ENCODE measurements at regions not wholly inside any gene's neighbourhood (a gene's known extent, or its start where the extent isn't known, plus 50 kb on each side); places are given as distances from the start of the nearest gene placed in this dataset.
A peak's percentile ranks its signal among the peaks of the same experiment; 100 is the strongest.

DNA sequence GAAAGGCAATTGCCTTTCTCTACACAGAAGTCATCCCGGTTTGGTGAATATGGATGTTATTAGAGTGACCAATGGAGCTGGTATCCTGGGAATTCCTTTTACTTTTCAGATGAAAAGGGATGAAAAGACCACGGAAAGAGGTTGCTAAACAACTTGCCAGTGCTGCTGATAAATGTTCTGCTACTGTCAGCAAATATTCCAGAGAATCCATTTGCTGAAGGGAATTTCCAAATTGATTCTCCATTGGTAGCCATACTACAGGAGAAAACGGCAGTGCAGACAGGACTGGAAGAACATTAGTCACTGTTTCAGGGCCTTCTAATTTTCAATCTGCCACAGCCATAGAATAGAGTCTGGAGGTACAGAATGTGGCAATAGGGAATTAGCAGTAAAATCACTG, 451.5 kb downstream of the PCDH11X start:
- no peaks in the 10 kb centered on the region for H3K36me3 ChIP-seq (ENCODE audit: control insufficient read depth in 2 of 3, insufficient read depth in 3 of 3, low read length in 3 of 3)
- intact Hi-C loops (cut with DNase I), result no loop called here
- FAIRE-seq (no peak), DNase-seq (no peak)
- no peaks in the 10 kb centered on the region for H3K9me3 ChIP-seq (ENCODE audit: control insufficient read depth in 2 of 3, insufficient read depth in 1 of 3, low read length in 3 of 3)
- H3K4me3 ChIP-seq (ENCODE audit: low read length in 3 of 3), result no peak overlapping the region
- H3K27ac ChIP-seq (ENCODE audit: low read depth in 2 of 2, low read length in 2 of 2), result no peak overlapping the region
- H3K9ac ChIP-seq (ENCODE audit: low read length in 3 of 3), result no peak overlapping the region
- TF ChIP-seq, protein P1, sequence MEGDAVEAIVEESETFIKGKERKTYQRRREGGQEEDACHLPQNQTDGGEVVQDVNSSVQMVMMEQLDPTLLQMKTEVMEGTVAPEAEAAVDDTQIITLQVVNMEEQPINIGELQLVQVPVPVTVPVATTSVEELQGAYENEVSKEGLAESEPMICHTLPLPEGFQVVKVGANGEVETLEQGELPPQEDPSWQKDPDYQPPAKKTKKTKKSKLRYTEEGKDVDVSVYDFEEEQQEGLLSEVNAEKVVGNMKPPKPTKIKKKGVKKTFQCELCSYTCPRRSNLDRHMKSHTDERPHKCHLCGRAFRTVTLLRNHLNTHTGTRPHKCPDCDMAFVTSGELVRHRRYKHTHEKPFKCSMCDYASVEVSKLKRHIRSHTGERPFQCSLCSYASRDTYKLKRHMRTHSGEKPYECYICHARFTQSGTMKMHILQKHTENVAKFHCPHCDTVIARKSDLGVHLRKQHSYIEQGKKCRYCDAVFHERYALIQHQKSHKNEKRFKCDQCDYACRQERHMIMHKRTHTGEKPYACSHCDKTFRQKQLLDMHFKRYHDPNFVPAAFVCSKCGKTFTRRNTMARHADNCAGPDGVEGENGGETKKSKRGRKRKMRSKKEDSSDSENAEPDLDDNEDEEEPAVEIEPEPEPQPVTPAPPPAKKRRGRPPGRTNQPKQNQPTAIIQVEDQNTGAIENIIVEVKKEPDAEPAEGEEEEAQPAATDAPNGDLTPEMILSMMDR (IDR thresholded peaks at IDR 0.05; ENCODE audit: borderline replicate concordance, extremely low read depth, insufficient read depth), result no peak
- H3K4me1 ChIP-seq (ENCODE audit: control insufficient read depth in 2 of 3, insufficient read depth in 2 of 3, low read depth in 1 of 3, low read length in 3 of 3), result no peaks in the 10 kb centered on the region
- no peaks in the 10 kb centered on the region for H3K27me3 ChIP-seq (ENCODE audit: control insufficient read depth, insufficient read depth, low read length)

- H3K27me3 ChIP-seq (ENCODE audit: control insufficient read depth, insufficient read depth, low read length), result no peaks in the 10 kb centered on the region
- intact Hi-C loops (cut with DNase I), result no loop called here
- FAIRE-seq (no peak), DNase-seq (no peak)
- no peaks in the 10 kb centered on the region for H3K9me3 ChIP-seq (ENCODE audit: control insufficient read depth in 2 of 3, insufficient read depth in 1 of 3, low read length in 3 of 3)
- H3K4me3 ChIP-seq (ENCODE audit: low read length in 3 of 3), result no peak overlapping the region
- TF ChIP-seq, protein P1 (IDR thresholded peaks at IDR 0.05; ENCODE audit: borderline replicate concordance, extremely low read depth, insufficient read depth), result no peak
- H3K27ac ChIP-seq (ENCODE audit: low read depth in 2 of 2, low read length in 2 of 2), result no peak overlapping the region
- H3K36me3 ChIP-seq (ENCODE audit: control insufficient read depth in 2 of 3, insufficient read depth in 3 of 3, low read length in 3 of 3), result no peaks in the 10 kb centered on the region
- no peaks in the 10 kb centered on the region for H3K4me1 ChIP-seq (ENCODE audit: control insufficient read depth in 2 of 3, insufficient read depth in 2 of 3, low read depth in 1 of 3, low read length in 3 of 3)
- no peak overlapping the region for H3K9ac ChIP-seq (ENCODE audit: low read length in 3 of 3)
Measured at GRCh38 chrX:92231391-92231790, 452.2 kb downstream of the PCDH11X start.

GRCh38 chrX:92232182-92232581, 453.0 kb downstream of the PCDH11X start:
- DNase-seq (peak in 2 of 5 donors; percentile 0 to 1), FAIRE-seq (no peak)
- H3K4me1 ChIP-seq (ENCODE audit: control insufficient read depth in 2 of 3, insufficient read depth in 2 of 3, low read depth in 1 of 3, low read length in 3 of 3), result no peaks in the 10 kb centered on the region
- TF ChIP-seq, protein P1 (IDR thresholded peaks at IDR 0.05; ENCODE audit: borderline replicate concordance, extremely low read depth, insufficient read depth), result no peak
- H3K36me3 ChIP-seq (ENCODE audit: control insufficient read depth in 2 of 3, insufficient read depth in 3 of 3, low read length in 3 of 3), result no peaks in the 10 kb centered on the region
- H3K27me3 ChIP-seq (ENCODE audit: control insufficient read depth, insufficient read depth, low read length), result no peaks in the 10 kb centered on the region
- H3K9me3 ChIP-seq (ENCODE audit: control insufficient read depth in 2 of 3, insufficient read depth in 1 of 3, low read length in 3 of 3), result no peaks in the 10 kb centered on the region
- no peak overlapping the region for H3K27ac ChIP-seq (ENCODE audit: low read depth in 2 of 2, low read length in 2 of 2)
- H3K9ac ChIP-seq (ENCODE audit: low read length in 3 of 3), result no peak overlapping the region
- no peak overlapping the region for H3K4me3 ChIP-seq (ENCODE audit: low read length in 3 of 3)
- intact Hi-C loops (cut with DNase I), result no loop called here

- no peaks in the 10 kb centered on the region for H3K27me3 ChIP-seq (ENCODE audit: control insufficient read depth, insufficient read depth, low read length)
- DNase-seq (no peak), FAIRE-seq (no peak)
- H3K4me1 ChIP-seq (ENCODE audit: control insufficient read depth in 2 of 3, insufficient read depth in 2 of 3, low read depth in 1 of 3, low read length in 3 of 3), result no peaks in the 10 kb centered on the region
- H3K4me3 ChIP-seq (ENCODE audit: low read length in 3 of 3), result no peak overlapping the region
- H3K36me3 ChIP-seq (ENCODE audit: control insufficient read depth in 2 of 3, insufficient read depth in 3 of 3, low read length in 3 of 3), result no peaks in the 10 kb centered on the region
- no peaks in the 10 kb centered on the region for H3K9me3 ChIP-seq (ENCODE audit: control insufficient read depth in 2 of 3, insufficient read depth in 1 of 3, low read length in 3 of 3)
- no peak overlapping the region for H3K27ac ChIP-seq (ENCODE audit: low read depth in 2 of 2, low read length in 2 of 2)
- no peak overlapping the region for H3K9ac ChIP-seq (ENCODE audit: low read length in 3 of 3)
- intact Hi-C loops (cut with DNase I), result no loop called here
- TF ChIP-seq, protein P1 (IDR thresholded peaks at IDR 0.05; ENCODE audit: borderline replicate concordance, extremely low read depth, insufficient read depth), result no peak
Measured at GRCh38 chrX:92241249-92241648, 462.1 kb downstream of the PCDH11X start.

Measured in kidney (tissue), 13 donors.